Right cardiac atrium (tissue), 5 donors: ENCODE measurements at regions not wholly inside any gene's neighbourhood (a gene's known extent, or its start where the extent isn't known, plus 50 kb on each side); places are given as distances from the start of the nearest gene placed in this dataset.
"Not testable (repeated sequence)": the region's sequence is repeated elsewhere in the genome, so short reads cannot be mapped to it uniquely, and the experiment has no call there.

Source experiments
- ATAC-seq, 2 donors: fragments of 200-7000 bp; cut with Tn5 transposase; one replicate each; pipeline versions ENCODE4 v1.8.0 to v1.9.1; 2020; ENCODE audit warnings: moderate library complexity in 2 of 2, mild to moderate bottlenecking in 1 of 2
- DNase-seq, 3 donors: peaks; one replicate each; pipeline ENCODE4 v3.0.0-alpha.2; 2020
- H3K27ac ChIP-seq: one replicate; pipeline ENCODE4 v1.5.1; 2013; ENCODE audit warnings: mild to moderate bottlenecking, low read length, control low read depth, moderate library complexity
- H3K27me3 ChIP-seq: one replicate; pipeline ENCODE4 v1.6.1; 2013; ENCODE audit not compliant: control insufficient read depth, insufficient read depth
- H3K4me1 ChIP-seq: one replicate; pipeline ENCODE4 v1.6.1; 2013; ENCODE audit warnings: low read length; ENCODE audit not compliant: control insufficient read depth, insufficient read depth
- H3K4me3 ChIP-seq: one replicate; pipeline ENCODE4 v1.5.1; 2013; ENCODE audit warnings: low read length, control low read depth
- H3K9me3 ChIP-seq: one replicate; pipeline ENCODE4 v1.6.1; 2013; ENCODE audit warnings: low read length; ENCODE audit not compliant: control insufficient read depth
- WGBS: extraction: QIAGEN DNeasy Blood & Tissue Kit; methylation state at CpG from one replicate; pipeline ENCODE4 v1.1.7; 2013; 5-methylcytosine and 5-hydroxymethylcytosine counted together
- intact Hi-C, 4 donors: fragments of 100-400 bp; cut with DNase I; formaldehyde crosslinking; loops; one replicate each; pipeline versions ENCODE4 v1.11.0 to v1.14.0; 2022 to 2023
- donor health status: healthy with polysubstance abuse.
- donor health status: DM: no; HTN: yes; CAD: no.
- donor health status: DM: no; HTN: no; CAD: no.
- donor health status: DM: no; HTN: yes; CAD: no; lungs with severe emphysema.
- donor health status: DM: yes; HTN: yes; CAD: no.

DNA sequence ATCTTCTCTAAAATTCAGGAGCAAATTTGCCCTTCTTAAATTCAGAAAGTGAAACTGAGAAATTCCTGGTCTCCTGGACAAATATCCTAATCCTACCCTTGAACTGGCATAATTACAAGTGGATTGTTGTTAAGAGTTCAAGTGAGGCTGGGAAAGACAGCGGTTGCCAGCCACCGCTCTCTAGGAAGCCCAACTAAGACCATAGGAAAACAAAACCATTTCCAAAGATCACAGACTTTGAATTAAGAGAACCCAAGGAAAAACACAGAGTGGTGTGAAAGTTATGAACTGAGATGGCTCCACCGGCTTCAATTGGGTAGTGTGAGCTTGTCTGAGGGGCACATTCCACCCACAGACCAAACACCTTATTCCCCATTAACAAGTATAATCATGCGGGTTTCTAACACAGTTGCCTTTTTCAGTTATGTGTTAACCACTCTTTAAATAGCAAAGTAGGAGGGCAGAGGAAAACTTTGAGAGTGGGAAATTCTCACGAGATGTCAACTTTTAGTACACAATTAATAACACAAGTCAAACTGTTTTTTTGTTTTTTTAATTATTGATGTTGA lies 1628.8 kb upstream of the SEL1L start:
- no peak for ATAC-seq
- 75% methylated on average over 5 of the region's 5 CpGs for WGBS
- Histone ChIP-seq H3K27me3 (no peaks in the 10 kb centered on the region), H3K4me1 (no peaks in the 10 kb centered on the region), H3K9me3 (no peaks in the 10 kb centered on the region), H3K27ac (no peak overlapping the region), H3K4me3 (no peak overlapping the region)
- peak in 1 of 3 donors; percentile 40 for DNase-seq
- intact Hi-C loops: no loop called here

DNA sequence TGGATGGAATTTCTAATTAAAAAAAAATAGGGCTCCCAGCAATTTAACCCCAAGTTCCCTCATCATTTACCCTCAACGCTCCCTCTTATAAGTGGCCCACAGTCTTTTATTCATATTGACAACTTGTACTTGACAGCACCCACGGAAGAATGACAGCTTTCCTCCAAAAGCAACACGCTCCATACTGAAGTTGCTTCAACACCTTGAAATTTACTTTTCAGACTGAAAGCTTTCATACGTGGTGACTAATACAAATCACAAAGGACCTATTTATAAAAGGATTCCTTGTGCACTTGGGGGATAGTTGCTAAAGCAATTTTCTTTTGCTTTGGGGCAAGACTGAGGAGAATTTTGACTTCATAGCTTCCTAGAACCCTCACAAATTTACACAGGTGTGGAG lies 1629.4 kb upstream of the SEL1L start:
- intact Hi-C loops: no loop called here
- H3K27me3 ChIP-seq: no peaks in the 10 kb centered on the region
- H3K4me1 ChIP-seq: no peaks in the 10 kb centered on the region
- DNase-seq (no peak), ATAC-seq (no peak)
- no peaks in the 10 kb centered on the region for H3K9me3 ChIP-seq
- 68% methylated on average over 4 of the region's 4 CpGs for WGBS
- no peak overlapping the region for H3K27ac ChIP-seq
- no peak overlapping the region for H3K4me3 ChIP-seq

DNA sequence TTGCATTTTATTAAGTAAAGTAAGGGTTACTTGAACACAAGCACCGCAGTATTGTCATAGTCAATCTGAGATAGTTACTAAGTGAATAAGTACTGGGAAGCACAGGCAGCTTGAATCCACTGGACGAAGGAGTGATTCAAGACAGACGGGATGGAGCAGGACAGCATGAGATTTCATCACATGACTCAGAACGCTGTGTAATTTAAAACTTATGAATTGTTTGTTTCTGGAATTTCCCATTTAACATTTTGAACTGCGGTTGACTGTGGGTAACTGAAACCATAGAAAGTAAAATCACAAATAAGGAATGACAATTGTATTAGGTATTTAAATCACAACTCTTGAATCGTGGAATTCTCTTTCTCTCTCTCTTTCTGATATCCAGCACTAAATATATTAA lies 1630.4 kb upstream of the SEL1L start:
- Histone ChIP-seq H3K27me3 (no peaks in the 10 kb centered on the region), H3K27ac (no peak overlapping the region), H3K4me1 (no peaks in the 10 kb centered on the region), H3K9me3 (no peaks in the 10 kb centered on the region), H3K4me3 (no peak overlapping the region)
- 40% methylated on average over 6 of the region's 6 CpGs for WGBS
- ATAC-seq: peak in 1 of 2 donors; percentile 73
- intact Hi-C loops: no loop called here
- DNase-seq: no peak

DNA sequence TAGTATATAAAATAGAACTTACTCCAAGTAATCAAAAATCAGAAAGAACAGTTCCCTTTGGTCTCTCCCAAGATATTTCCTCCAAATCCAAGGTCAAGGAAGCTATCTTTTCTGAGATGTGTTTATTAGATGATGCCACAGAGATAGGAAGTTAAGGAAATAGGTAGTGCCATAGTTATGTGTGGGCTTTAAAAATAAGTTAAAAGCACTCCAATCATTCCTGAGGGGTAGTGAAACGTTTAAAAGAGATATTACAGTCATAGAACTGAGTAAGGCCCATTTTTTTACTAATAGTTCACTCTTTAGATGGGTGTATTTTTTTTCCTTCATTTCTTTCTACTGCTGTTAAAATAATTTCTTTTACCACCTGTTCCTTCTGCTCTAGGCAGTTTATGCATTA lies 1630.9 kb upstream of the SEL1L start:
- WGBS: 47% methylated on average over 1 of the region's 1 CpG
- H3K9me3 ChIP-seq: no peaks in the 10 kb centered on the region

DNA sequence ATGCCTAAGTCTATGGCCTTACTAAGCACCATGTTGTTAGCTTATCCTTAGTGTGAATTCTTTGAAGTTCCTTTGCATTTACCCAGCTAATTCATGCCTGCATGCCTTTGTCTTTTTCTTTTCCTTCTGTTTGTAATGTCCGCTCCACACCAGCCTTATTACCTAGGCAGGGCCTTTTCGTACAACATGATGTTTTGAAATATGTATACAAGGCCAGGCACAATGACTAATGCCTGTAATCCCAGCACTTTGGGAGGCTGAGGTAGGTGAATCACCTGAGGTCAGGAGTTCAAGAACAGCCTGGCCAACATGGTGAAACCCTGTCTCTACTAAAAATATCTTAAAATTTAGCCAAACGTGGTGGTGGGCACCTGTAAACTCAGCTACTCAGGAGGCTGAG lies 1636.5 kb upstream of the SEL1L start:
- no peaks in the 10 kb centered on the region for H3K27me3 ChIP-seq
- ATAC-seq (no peak), DNase-seq (no peak)
- WGBS: 80% methylated on average over 3 of the region's 3 CpGs
- no peak overlapping the region for H3K4me3 ChIP-seq
- intact Hi-C loops: no loop called here
- no peak overlapping the region for H3K27ac ChIP-seq
- H3K4me1 ChIP-seq: no peaks in the 10 kb centered on the region
- no peaks in the 10 kb centered on the region for H3K9me3 ChIP-seq

More for the DNA sequence above, 1630.9 kb upstream of the SEL1L start:
- intact Hi-C loops: no loop called here
- no peak for DNase-seq
- ATAC-seq: no peak
- H3K4me1 ChIP-seq: no peaks in the 10 kb centered on the region
- no peaks in the 10 kb centered on the region for H3K27me3 ChIP-seq
- no peak overlapping the region for H3K27ac ChIP-seq
- H3K4me3 ChIP-seq: no peak overlapping the region

GRCh38 chr14:83171761-83172160 lies 1638.1 kb upstream of the SEL1L start:
- ATAC-seq (no peak), DNase-seq (no peak)
- 87% methylated on average over 1 of the region's 1 CpG for WGBS
- intact Hi-C loops: no loop called here
- no peak overlapping the region for H3K4me3 ChIP-seq
- no peaks in the 10 kb centered on the region for H3K4me1 ChIP-seq
- H3K27me3 ChIP-seq: no peaks in the 10 kb centered on the region
- H3K27ac ChIP-seq: no peak overlapping the region
- H3K9me3 ChIP-seq: no peaks in the 10 kb centered on the region

GRCh38 chr14:83172363-83172762 lies 1638.7 kb upstream of the SEL1L start:
- Histone ChIP-seq H3K4me1 (no peaks in the 10 kb centered on the region), H3K4me3 (no peak overlapping the region), H3K27ac (no peak overlapping the region), H3K9me3 (no peaks in the 10 kb centered on the region), H3K27me3 (no peaks in the 10 kb centered on the region)
- intact Hi-C loops: no loop called here
- no peak for ATAC-seq
- WGBS: 65% methylated on average over 2 of the region's 2 CpGs
- DNase-seq: no peak

DNA sequence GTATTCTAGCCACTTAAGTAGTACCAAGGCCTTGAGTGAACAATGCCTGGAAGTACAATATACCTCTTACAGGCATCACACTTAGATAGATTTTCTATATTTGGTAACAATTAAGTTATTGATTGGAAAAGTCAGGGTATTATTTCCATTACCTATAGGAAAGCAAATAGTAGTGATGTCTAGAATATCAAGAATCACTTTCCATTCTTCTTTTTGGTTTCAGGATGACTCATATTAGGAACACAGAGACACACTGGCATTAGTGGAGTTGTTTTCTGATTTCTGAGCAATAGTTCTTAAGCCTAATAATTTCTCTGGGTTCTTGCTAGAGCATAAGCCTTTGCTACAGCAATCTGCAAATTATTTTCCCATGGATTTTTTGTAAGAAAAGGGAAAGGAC lies 1640.0 kb upstream of the SEL1L start:
- H3K27me3 ChIP-seq: no peaks in the 10 kb centered on the region
- intact Hi-C loops: no loop called here
- H3K4me1 ChIP-seq: no peaks in the 10 kb centered on the region
- no peaks in the 10 kb centered on the region for H3K9me3 ChIP-seq
- H3K27ac ChIP-seq: no peak overlapping the region
- ATAC-seq (no peak), DNase-seq (no peak)
- no peak overlapping the region for H3K4me3 ChIP-seq

GRCh38 chr14:83184531-83184930 lies 1650.9 kb upstream of the SEL1L start:
- ATAC-seq (no peak), DNase-seq (no peak)
- H3K4me1 ChIP-seq: no peaks in the 10 kb centered on the region
- no peak overlapping the region for H3K27ac ChIP-seq
- 91% methylated on average over 5 of the region's 5 CpGs for WGBS
- H3K4me3 ChIP-seq: no peak overlapping the region
- intact Hi-C loops: no loop called here
- H3K9me3 ChIP-seq: no peaks in the 10 kb centered on the region
- H3K27me3 ChIP-seq: no peaks in the 10 kb centered on the region

DNA sequence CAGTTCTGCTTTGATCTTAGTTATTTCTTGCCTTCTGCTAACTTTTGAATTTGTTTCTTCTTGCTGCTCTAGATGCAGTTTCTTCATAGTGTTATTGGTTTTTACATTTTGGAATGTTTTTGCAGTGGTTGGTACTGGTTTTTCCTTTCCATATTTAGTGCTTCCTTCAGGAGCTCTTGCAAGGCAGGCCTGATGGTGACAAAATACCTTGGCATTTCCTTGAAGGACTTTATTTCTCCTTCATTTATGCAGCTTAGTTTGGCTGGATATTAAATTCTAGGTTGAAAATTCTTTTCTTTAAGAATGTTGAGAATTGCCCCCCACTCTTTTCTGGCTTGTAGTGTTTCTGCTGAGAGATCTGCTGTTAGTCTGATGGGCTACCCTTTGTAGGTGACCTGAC lies 1654.7 kb upstream of the SEL1L start:
- H3K27ac ChIP-seq, ATAC-seq, H3K9me3 ChIP-seq, H3K4me1 ChIP-seq, H3K4me3 ChIP-seq, H3K27me3 ChIP-seq, DNase-seq, intact Hi-C loops: not testable (repeated sequence)

DNA sequence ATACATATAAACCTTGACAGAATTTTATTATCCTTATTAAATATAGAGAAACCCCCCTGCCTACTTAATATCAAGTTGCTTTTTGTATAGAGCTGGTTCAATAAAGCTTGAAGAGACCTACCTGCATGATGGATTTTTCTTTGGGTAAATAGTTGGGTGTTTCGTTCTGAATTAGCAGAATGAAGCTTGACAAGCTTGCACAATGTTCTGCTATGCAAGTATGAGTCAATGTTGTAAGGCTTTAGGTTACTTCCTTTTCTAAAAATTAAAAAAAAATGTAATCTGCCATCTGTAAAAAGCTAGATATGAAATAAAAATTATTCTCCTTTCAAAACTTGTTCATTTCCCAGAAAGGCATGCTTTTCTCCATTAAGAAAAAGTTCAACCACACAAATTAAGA lies 1662.6 kb upstream of the SEL1L start:
- intact Hi-C loops: no loop called here
- no peaks in the 10 kb centered on the region for H3K27me3 ChIP-seq
- H3K27ac ChIP-seq: no peak overlapping the region
- H3K9me3 ChIP-seq: no peaks in the 10 kb centered on the region
- ATAC-seq (no peak), DNase-seq (no peak)
- no peaks in the 10 kb centered on the region for H3K4me1 ChIP-seq
- H3K4me3 ChIP-seq: no peak overlapping the region
- WGBS: 77% methylated on average over 1 of the region's 1 CpG

GRCh38 chr14:83197271-83197670 lies 1663.6 kb upstream of the SEL1L start:
- Histone ChIP-seq H3K4me1 (no peaks in the 10 kb centered on the region), H3K27me3 (no peaks in the 10 kb centered on the region), H3K27ac (no peak overlapping the region), H3K9me3 (no peaks in the 10 kb centered on the region), H3K4me3 (no peak overlapping the region)
- no peak for DNase-seq
- intact Hi-C loops: no loop called here
- WGBS: 57% methylated on average over 3 of the region's 3 CpGs
- ATAC-seq: no peak
